ENCODE measurements at regions not wholly inside any gene's neighbourhood (a gene's known extent, or its start where the extent isn't known, plus 50 kb on each side); places are given as distances from the start of the nearest gene placed in this dataset.

DNA sequence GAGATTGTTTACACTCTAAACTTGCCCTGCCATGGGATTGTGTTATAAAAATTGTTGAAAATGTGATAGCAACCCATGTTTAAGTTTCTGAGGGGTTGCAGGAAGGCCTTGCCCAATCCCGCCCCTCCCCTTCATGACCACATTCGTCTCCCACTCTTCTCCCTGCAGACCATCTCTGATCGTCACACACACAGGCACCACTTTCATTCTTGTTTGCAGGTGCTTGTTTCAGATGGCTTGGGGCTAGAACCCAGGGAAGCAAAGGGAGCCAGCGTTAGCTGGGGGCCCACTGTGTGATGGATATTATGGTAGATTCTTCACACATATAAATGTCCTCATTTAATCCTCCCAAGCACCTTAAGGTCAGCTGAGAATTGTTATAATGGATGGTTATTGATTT lies 286.7 kb upstream of the HABP2 start:
- ATAC-seq (no peak), DNase-seq (no peak)
- Histone ChIP-seq H3K9me3 (no peaks in the 10 kb centered on the region), H3K27ac (no peak overlapping the region), H3K27me3 (ENCODE audit: low read depth) (no peaks in the 10 kb centered on the region), H3K4me3 (no peak overlapping the region), H3K36me3 (no peaks in the 10 kb centered on the region), H3K4me1 (no peaks in the 10 kb centered on the region)
- intact Hi-C loops (cut with DNase I) = no loop called here
- TF ChIP-seq, protein P1, sequence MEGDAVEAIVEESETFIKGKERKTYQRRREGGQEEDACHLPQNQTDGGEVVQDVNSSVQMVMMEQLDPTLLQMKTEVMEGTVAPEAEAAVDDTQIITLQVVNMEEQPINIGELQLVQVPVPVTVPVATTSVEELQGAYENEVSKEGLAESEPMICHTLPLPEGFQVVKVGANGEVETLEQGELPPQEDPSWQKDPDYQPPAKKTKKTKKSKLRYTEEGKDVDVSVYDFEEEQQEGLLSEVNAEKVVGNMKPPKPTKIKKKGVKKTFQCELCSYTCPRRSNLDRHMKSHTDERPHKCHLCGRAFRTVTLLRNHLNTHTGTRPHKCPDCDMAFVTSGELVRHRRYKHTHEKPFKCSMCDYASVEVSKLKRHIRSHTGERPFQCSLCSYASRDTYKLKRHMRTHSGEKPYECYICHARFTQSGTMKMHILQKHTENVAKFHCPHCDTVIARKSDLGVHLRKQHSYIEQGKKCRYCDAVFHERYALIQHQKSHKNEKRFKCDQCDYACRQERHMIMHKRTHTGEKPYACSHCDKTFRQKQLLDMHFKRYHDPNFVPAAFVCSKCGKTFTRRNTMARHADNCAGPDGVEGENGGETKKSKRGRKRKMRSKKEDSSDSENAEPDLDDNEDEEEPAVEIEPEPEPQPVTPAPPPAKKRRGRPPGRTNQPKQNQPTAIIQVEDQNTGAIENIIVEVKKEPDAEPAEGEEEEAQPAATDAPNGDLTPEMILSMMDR (IDR thresholded peaks at IDR 0.05) = no peak

DNA sequence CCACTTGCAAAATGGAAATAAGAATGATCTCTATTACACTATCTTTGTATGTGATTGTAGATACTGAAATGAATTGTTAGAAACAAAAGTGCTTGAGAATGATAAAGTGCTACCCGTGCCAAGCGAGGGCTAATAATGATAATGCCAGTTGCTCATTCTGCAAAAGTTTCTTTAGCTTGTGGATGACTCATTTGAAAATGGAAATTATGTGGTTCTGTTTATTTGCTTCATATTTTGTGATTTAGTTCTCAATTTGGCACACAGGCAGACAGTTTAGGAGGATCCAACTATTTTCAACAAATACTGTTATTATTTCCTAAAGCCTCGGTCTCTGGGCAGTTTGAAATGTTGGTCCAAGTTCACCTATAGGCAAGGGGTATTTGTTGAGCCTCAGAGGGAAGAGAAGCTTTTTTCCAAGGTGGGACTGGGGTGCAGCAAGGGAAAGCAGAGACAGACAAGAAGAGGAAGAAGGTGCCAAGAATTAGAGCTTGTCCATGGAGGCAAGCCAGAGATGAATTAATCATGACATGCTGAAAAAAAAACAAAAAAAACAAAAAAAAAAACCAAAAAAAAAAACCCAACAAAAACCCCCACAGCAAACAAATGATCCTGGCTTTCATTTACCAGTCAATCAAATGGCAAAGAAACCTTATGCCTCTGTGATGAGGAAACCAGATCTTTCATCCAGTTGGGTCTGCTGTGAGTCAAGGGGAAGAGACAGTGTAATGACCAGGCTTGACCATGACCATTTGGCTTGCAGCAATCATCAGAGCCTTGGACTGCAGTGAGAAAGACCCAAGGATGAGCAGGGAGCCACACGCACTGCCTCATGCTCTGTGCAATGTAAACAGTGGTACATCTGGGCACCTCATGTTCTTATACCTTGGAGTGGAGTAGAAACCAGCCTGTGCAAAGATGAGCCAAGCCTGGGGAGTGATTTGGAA lies 285.0 kb upstream of the HABP2 start:
- no peaks in the 10 kb centered on the region for H3K9me3 ChIP-seq
- H3K4me3 ChIP-seq = no peak overlapping the region
- ATAC-seq (no peak), DNase-seq (no peak)
- intact Hi-C loops (cut with DNase I) = no loop called here
- no peak overlapping the region for H3K27ac ChIP-seq
- H3K4me1 ChIP-seq = peaks cover 6% of the 10 kb centered on the region
- no peaks in the 10 kb centered on the region for H3K36me3 ChIP-seq
- no peaks in the 10 kb centered on the region for H3K27me3 ChIP-seq (ENCODE audit: low read depth)
- TF ChIP-seq, protein P1 (IDR thresholded peaks at IDR 0.05) = no peak

DNA sequence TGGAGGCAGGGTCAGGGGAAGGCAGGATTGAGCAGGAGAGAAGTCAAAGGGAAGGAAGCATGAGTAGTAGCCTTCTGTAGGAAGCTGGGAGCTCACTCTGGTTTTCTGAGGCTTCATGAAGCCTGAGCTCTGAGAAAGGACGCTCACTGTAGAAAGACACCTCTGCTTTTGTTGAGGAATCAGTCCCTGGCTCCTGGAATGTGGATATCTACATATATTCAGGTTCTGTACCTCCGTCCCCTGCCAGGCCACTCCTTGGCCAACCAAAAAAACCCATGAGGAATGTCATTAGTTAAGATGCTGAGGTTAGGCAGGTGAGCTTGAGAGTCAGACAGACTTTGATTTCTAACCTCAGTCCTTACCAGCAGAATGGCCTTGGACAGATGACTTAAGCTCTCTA lies 283.5 kb upstream of the HABP2 start:
- H3K9me3 ChIP-seq = no peaks in the 10 kb centered on the region
- no peaks in the 10 kb centered on the region for H3K27me3 ChIP-seq (ENCODE audit: low read depth)
- intact Hi-C loops (cut with DNase I) = no loop called here
- H3K36me3 ChIP-seq = no peaks in the 10 kb centered on the region
- ATAC-seq (no peak), DNase-seq (no peak)
- H3K27ac ChIP-seq = no peak overlapping the region
- TF ChIP-seq, protein P1 (IDR thresholded peaks at IDR 0.05) = no peak
- no peak overlapping the region for H3K4me3 ChIP-seq
- peaks cover 20% of the 10 kb centered on the region for H3K4me1 ChIP-seq

DNA sequence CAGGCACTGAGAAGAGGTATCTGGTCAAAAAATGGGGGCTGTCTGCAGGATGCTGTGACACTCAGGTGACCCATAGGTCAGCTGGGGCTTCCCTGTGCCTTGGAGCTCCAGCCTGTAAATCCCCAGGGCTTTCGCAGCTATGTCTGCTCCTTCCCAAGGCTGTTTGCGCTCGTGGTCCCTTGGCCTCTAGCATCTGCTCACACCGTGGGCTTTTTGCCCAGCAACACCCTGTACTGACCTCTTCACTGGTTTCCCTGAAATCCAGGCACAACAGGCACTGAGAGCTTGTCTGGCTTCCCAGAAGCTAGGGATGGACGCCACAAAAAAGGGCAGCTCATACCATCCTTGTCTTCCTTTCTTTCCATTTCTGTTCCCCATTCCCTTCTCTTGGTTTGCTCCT lies 280.3 kb upstream of the HABP2 start:
- TF ChIP-seq, protein P1 (IDR thresholded peaks at IDR 0.05) = no peak
- peak overlapping the region; percentile 78 for H3K27ac ChIP-seq
- ATAC-seq (no peak), DNase-seq (no peak)
- H3K4me3 ChIP-seq = no peak overlapping the region
- H3K4me1 ChIP-seq = peaks cover 20% of the 10 kb centered on the region
- H3K36me3 ChIP-seq = no peaks in the 10 kb centered on the region
- no peaks in the 10 kb centered on the region for H3K27me3 ChIP-seq (ENCODE audit: low read depth)
- intact Hi-C loops (cut with DNase I) = no loop called here
- H3K9me3 ChIP-seq = peaks cover 11% of the 10 kb centered on the region

DNA sequence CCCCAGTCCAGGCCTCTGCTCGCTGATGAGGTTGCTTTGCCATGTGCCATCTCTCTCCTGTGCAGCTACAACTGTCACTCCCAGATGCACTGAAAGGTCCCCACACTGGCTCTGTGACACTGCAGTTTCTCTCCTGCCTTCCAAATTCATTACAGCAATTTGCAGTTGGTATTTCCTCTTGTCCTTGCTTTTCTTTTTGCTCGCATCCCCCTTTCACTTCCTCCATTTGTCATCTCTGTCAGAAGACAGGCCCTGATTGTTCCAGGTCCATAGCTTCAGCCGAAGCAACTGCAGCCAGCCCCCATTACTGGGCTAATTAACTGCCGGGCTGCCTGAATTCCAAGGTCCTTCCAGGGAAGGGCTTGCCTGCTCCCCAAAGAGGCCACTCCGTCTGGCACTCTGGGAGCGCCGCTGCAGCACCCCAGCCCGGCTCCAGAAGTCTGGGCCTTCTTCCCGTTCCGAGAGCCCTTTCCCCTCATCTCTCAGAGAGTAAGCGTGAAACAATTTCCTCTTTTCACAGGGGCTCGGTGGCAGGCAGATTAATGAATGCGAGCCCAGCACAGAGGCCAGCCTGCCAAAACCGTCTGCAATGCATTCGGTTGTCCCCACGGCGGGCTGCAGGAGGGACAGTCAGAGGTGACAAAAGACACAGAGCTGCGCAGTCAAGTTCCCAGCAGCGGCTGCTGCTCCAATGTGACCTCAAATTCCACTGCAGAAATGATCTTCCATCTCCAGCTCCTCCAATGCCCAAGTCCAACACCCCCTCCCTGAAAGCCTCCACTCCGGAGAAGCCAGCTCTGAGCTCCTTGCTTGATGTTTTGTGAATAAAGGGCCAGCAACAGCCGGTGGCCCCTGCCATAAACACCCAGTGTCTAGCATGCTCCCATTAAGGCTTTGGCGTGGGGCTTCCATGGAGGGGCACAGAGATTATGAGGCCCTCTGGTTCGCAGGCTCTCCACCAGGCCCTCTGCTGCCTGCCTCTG lies 279.4 kb upstream of the HABP2 start:
- DNase-seq (peak; percentile 68), ATAC-seq (peak; percentile 79 to 81)
- H3K4me3 ChIP-seq = peak overlapping the region; percentile 12

More for the DNA sequence above, 279.4 kb upstream of the HABP2 start:
- peak overlapping the region; percentile 78 for H3K27ac ChIP-seq
- no peaks in the 10 kb centered on the region for H3K36me3 ChIP-seq
- intact Hi-C loops (cut with DNase I) = no loop called here
- no peaks in the 10 kb centered on the region for H3K27me3 ChIP-seq (ENCODE audit: low read depth)
- TF ChIP-seq, protein P1 (IDR thresholded peaks at IDR 0.05) = no peak
- peaks cover 20% of the 10 kb centered on the region for H3K4me1 ChIP-seq
- H3K9me3 ChIP-seq = peaks cover 11% of the 10 kb centered on the region
